H1 (cell line): ENCODE measurements at regions not wholly inside any gene's neighbourhood (a gene's known extent, or its start where the extent isn't known, plus 50 kb on each side); places are given as distances from the start of the nearest gene placed in this dataset.

ENCODE experiments used
- CTCF ChIP-seq, 3 experiments: IDR thresholded peaks; 1 replicate in 2 of 3; 2 replicates in 1 of 3; pipeline versions ENCODE4 v1.5.1 to v1.6.1; 2011; ENCODE audit warnings: low read length in 3 of 3, mild to moderate bottlenecking in 3 of 3, inconsistent platforms in 2 of 3, low read depth in 1 of 3, moderate library complexity in 1 of 3; ENCODE audit not compliant: insufficient read depth in 1 of 3; ENCODE audit errors: control extremely low read depth in 1 of 3
- EP300 ChIP-seq, 2 experiments: IDR thresholded peaks; 1 replicate in 1 of 2; 2 replicates in 1 of 2; pipeline ENCODE4 v1.6.1; 2011 to 2012; ENCODE audit warnings: low read depth in 2 of 2, low read length in 2 of 2, mild to moderate bottlenecking in 2 of 2, borderline replicate concordance in 1 of 2, inconsistent platforms in 1 of 2, moderate library complexity in 1 of 2
- JUND ChIP-seq: IDR thresholded peaks from 2 replicates; pipeline ENCODE4 v1.6.1; 2011; ENCODE audit warnings: mild to moderate bottlenecking, improper control_type of control experiment, low read length
- MAFK ChIP-seq: IDR thresholded peaks from 2 replicates; pipeline ENCODE4 v1.6.1; 2012; ENCODE audit warnings: low read depth, mild to moderate bottlenecking, improper control_type of control experiment, low read length
- NRF1 ChIP-seq: IDR thresholded peaks from 2 replicates; pipeline ENCODE4 v1.6.1; 2011; ENCODE audit warnings: mild to moderate bottlenecking, low read depth, low read length, improper control_type of control experiment
- POLR2AphosphoS5 ChIP-seq: IDR thresholded peaks from 2 replicates; pipeline ENCODE4 v1.6.1; 2011; ENCODE audit warnings: low read depth, low read length
- POU5F1 ChIP-seq: IDR thresholded peaks from 2 replicates; pipeline ENCODE4 v1.6.1; 2011; ENCODE audit warnings: low read depth, mild to moderate bottlenecking, low read length, moderate library complexity
- RFX5 ChIP-seq: IDR thresholded peaks from 2 replicates; pipeline ENCODE4 v1.6.1; 2011; ENCODE audit warnings: low read depth, low read length, improper control_type of control experiment, borderline replicate concordance
- RXRA ChIP-seq: IDR thresholded peaks from 2 replicates; pipeline ENCODE4 v1.6.1; 2011; ENCODE audit warnings: low read depth, mild to moderate bottlenecking, low read length, moderate library complexity; ENCODE audit not compliant: insufficient read depth
- SIX5 ChIP-seq: IDR thresholded peaks from 2 replicates; pipeline ENCODE4 v1.6.1; 2011; ENCODE audit warnings: mild to moderate bottlenecking, low read depth, low read length
- SP1 ChIP-seq: IDR thresholded peaks from 2 replicates; pipeline ENCODE4 v1.6.1; 2011; ENCODE audit warnings: low read depth, low read length
- TBP ChIP-seq: IDR thresholded peaks from 2 replicates; pipeline ENCODE4 v1.6.1; 2011; ENCODE audit warnings: low read depth, low read length, improper control_type of control experiment
- TF ChIP-seq, protein P1 (sequence below): IDR thresholded peaks from 2 replicates; pipeline ENCODE4 v1.6.1; 2012; ENCODE audit warnings: inconsistent platforms
- TF ChIP-seq, protein P2 (sequence below): IDR thresholded peaks from 2 replicates; pipeline ENCODE4 v1.6.1; 2012; ENCODE audit warnings: low read length, inconsistent platforms

- TF ChIP-seq POU5F1 (no peak), CTCF (IDR thresholded peaks at IDR 0.05; ENCODE audit: control extremely low read depth in 1 of 3, insufficient read depth in 1 of 3, low read depth in 1 of 3, low read length in 3 of 3) (no peak), RXRA (no peak), JUND (no peak), SP1 (no peak), RFX5 (no peak), EP300 (IDR thresholded peaks at IDR 0.05; ENCODE audit: borderline replicate concordance in 1 of 2, low read depth in 2 of 2, low read length in 2 of 2) (no peak), NRF1 (no peak), POLR2AphosphoS5 (no peak), TBP (no peak), MAFK (no peak), SIX5 (no peak)
- TF ChIP-seq, protein P1, sequence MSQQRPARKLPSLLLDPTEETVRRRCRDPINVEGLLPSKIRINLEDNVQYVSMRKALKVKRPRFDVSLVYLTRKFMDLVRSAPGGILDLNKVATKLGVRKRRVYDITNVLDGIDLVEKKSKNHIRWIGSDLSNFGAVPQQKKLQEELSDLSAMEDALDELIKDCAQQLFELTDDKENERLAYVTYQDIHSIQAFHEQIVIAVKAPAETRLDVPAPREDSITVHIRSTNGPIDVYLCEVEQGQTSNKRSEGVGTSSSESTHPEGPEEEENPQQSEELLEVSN = no peak
- TF ChIP-seq, protein P2, sequence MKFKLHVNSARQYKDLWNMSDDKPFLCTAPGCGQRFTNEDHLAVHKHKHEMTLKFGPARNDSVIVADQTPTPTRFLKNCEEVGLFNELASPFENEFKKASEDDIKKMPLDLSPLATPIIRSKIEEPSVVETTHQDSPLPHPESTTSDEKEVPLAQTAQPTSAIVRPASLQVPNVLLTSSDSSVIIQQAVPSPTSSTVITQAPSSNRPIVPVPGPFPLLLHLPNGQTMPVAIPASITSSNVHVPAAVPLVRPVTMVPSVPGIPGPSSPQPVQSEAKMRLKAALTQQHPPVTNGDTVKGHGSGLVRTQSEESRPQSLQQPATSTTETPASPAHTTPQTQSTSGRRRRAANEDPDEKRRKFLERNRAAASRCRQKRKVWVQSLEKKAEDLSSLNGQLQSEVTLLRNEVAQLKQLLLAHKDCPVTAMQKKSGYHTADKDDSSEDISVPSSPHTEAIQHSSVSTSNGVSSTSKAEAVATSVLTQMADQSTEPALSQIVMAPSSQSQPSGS = no peak
Measured at GRCh38 chr12:114172135-114172534, 206.0 kb upstream of the RBM19 start.
